Lower leg skin (tissue), 4 donors: ENCODE measurements at regions not wholly inside any gene's neighbourhood (a gene's known extent, or its start where the extent isn't known, plus 50 kb on each side); places are given as distances from the start of the nearest gene placed in this dataset.

Experiments
- DNase-seq, 2 donors: peaks; one replicate each; pipeline ENCODE4 v3.0.0-alpha.2; 2019; ENCODE audit warnings: low spot score in 2 of 2
- H3K4me3 ChIP-seq: fragments of 200-600 bp; sonication (generic); 2 replicates; pipeline ENCODE4 v1.5.1; 2017; ENCODE audit warnings: mild to moderate bottlenecking, low read depth; ENCODE audit not compliant: poor library complexity, severe bottlenecking
- POLR2A ChIP-seq, 2 donors: fragments of 450-650 bp; IDR thresholded peaks; one replicate each; pipeline ENCODE4 v1.6.1; 2016 to 2017; ENCODE audit warnings: antibody characterized with exemption in 2 of 2, mild to moderate bottlenecking in 1 of 2, moderate library complexity in 1 of 2
- WGBS, 2 donors: methylation state at CpG; one replicate each; pipeline ENCODE4 v1.1.5; 2018; 5-methylcytosine and 5-hydroxymethylcytosine counted together
- intact Hi-C: fragments of 100-400 bp; cut with DNase I; formaldehyde crosslinking; loops from one replicate; pipeline ENCODE4 v1.15.0; 2023; ENCODE audit warnings: low total_unique reads
- TF ChIP-seq, protein P1 (sequence below), 3 donors: fragments of 450-650 bp; IDR thresholded peaks; one replicate each; pipeline ENCODE4 v1.5.1; 2016; ENCODE audit warnings: antibody characterized with exemption in 3 of 3, mild to moderate bottlenecking in 3 of 3, moderate library complexity in 2 of 3

DNA sequence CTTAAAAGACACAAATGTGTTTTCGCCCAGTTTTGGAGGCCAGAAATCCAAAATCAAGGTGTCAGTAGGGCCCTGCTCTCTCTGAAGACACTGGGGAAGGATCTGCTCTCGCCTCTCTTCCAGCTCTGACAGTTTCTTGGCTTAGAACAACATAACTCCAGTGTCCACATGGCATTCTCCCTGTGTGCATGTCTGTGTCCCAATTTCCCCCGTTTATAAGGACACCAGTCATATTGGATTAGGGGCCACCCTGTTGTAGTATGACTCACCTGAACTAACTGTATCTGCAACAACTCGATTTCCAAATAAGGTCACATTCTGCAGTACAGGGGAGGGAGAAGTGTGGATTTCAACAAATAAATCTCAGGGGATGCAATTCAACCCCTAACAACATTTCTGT lies 263.2 kb downstream of the SS18 start:
- TF ChIP-seq, protein P1, sequence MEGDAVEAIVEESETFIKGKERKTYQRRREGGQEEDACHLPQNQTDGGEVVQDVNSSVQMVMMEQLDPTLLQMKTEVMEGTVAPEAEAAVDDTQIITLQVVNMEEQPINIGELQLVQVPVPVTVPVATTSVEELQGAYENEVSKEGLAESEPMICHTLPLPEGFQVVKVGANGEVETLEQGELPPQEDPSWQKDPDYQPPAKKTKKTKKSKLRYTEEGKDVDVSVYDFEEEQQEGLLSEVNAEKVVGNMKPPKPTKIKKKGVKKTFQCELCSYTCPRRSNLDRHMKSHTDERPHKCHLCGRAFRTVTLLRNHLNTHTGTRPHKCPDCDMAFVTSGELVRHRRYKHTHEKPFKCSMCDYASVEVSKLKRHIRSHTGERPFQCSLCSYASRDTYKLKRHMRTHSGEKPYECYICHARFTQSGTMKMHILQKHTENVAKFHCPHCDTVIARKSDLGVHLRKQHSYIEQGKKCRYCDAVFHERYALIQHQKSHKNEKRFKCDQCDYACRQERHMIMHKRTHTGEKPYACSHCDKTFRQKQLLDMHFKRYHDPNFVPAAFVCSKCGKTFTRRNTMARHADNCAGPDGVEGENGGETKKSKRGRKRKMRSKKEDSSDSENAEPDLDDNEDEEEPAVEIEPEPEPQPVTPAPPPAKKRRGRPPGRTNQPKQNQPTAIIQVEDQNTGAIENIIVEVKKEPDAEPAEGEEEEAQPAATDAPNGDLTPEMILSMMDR (IDR thresholded peaks at IDR 0.05) = no peak
- TF ChIP-seq POLR2A (IDR thresholded peaks at IDR 0.05) = no peak
- no peak for DNase-seq
- 44 to 55% methylated on average over 4 of the region's 4 CpGs for WGBS, 2 donors
- H3K4me3 ChIP-seq = no peak overlapping the region
- intact Hi-C loops = no loop called here

GRCh38 chr18:25826823-25827222 lies 263.6 kb downstream of the SS18 start:
- TF ChIP-seq, protein P1 (IDR thresholded peaks at IDR 0.05) = no peak
- TF ChIP-seq POLR2A (IDR thresholded peaks at IDR 0.05) = no peak
- H3K4me3 ChIP-seq = no peak overlapping the region
- no peak for DNase-seq
- intact Hi-C loops = no loop called here
- 75 to 78% methylated on average over 5 of the region's 5 CpGs for WGBS, 2 donors

DNA sequence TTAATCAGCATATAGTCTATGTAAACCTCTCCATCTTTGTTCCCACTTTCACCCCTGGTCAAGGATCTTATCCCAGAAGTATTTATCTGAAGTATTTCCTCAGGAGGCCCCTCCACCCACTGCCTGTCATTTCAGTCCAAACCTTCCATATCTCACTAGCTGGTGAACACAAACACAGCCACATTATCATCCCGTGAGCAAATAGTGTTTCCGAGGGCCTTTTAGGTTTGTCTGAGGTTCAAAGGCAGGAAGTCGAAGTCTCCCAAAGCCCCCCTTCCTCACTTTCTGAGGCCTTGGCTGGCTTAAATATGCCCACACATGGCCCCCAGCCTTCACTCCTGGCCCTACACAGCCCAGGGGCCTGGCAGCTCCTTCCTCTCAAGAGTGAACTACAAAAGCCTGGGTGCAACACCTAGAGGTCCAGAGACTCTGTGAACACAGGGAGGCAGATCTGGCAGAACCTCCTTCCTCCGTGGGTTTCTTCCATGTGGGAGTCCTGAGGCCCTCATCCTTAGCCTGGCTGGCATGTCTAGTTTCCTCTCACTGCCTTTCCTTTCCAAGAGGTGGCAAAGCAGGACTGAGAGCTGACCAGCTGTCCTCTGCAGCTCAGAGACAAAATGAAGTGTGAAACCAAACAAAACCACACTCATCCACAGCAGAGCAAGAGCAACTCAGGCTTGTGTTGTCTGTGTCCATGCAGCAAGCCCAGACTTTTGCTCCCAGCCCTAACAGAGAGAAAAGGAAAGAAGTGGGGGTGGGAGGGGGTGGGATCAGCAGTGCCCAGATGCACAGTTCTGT lies 264.2 kb downstream of the SS18 start:
- intact Hi-C loops = no loop called here
- no peak for DNase-seq
- no peak overlapping the region for H3K4me3 ChIP-seq
- TF ChIP-seq, protein P1 (IDR thresholded peaks at IDR 0.05) = no peak
- TF ChIP-seq POLR2A (IDR thresholded peaks at IDR 0.05) = no peak
- 85 to 86% methylated on average over 4 of the region's 4 CpGs for WGBS, 2 donors

GRCh38 chr18:25825056-25825455 lies 265.4 kb downstream of the SS18 start:
- no peak overlapping the region for H3K4me3 ChIP-seq
- TF ChIP-seq POLR2A (IDR thresholded peaks at IDR 0.05) = no peak
- TF ChIP-seq, protein P1 (IDR thresholded peaks at IDR 0.05) = no peak
- DNase-seq = no peak
- 79 to 82% methylated on average over 6 of the region's 6 CpGs for WGBS, 2 donors
- intact Hi-C loops = no loop called here

- no peak overlapping the region for H3K4me3 ChIP-seq
- intact Hi-C loops = no loop called here
- DNase-seq = no peak
- TF ChIP-seq, protein P1 (IDR thresholded peaks at IDR 0.05) = no peak
- no peak for TF ChIP-seq POLR2A (IDR thresholded peaks at IDR 0.05)
- 88 to 92% methylated on average over 1 of the region's 1 CpG for WGBS, 2 donors
These were observed 270.6 kb downstream of the SS18 start for GRCh38 chr18:25819746-25820363.
